ENCODE measurements at regions not wholly inside any gene's neighbourhood (a gene's known extent, or its start where the extent isn't known, plus 50 kb on each side); places are given as distances from the start of the nearest gene placed in this dataset.

DNA sequence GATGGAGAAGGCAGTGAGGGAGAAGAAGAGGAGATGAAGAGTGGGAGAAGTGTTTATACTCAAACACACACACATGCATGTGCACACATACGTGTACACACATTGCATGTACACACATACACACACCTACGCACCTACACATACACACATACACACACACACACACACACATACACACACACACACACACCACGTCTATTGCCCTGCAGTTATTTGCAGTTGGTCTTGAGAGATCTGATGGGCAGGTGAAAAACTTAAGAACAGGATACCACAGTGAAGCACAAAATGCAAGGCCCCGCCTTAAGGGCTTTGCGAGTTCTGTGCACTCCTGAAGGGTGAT, 190.2 kb downstream of the MYCN start:
- no peak for TF ChIP-seq CTCF (conservative IDR thresholded peaks at IDR 0.05)
- DNase-seq (ENCODE audit: extremely low spot score, unreplicated experiment) = no peak
- no peak overlapping the region for H3K4me3 Mint-ChIP-seq
- H3K36me3 Mint-ChIP-seq = no peaks in the 10 kb centered on the region
- no peaks in the 10 kb centered on the region for H3K4me1 Mint-ChIP-seq (ENCODE audit: unreplicated experiment)
- H3K27me3 Mint-ChIP-seq = no peaks in the 10 kb centered on the region
- no peaks in the 10 kb centered on the region for H3K9me3 Mint-ChIP-seq
- no peak overlapping the region for H3K27ac Mint-ChIP-seq

- H3K27ac Mint-ChIP-seq = no peak overlapping the region
- no peak for DNase-seq (ENCODE audit: extremely low spot score, unreplicated experiment)
- H3K9me3 Mint-ChIP-seq = no peaks in the 10 kb centered on the region
- no peaks in the 10 kb centered on the region for H3K27me3 Mint-ChIP-seq
- H3K4me1 Mint-ChIP-seq (ENCODE audit: unreplicated experiment) = no peaks in the 10 kb centered on the region
- no peak for TF ChIP-seq CTCF (conservative IDR thresholded peaks at IDR 0.05)
- H3K36me3 Mint-ChIP-seq = no peaks in the 10 kb centered on the region
- H3K4me3 Mint-ChIP-seq = no peak overlapping the region
Observed at GRCh38 chr2:16129716-16130540, 189.6 kb downstream of the MYCN start.

DNA sequence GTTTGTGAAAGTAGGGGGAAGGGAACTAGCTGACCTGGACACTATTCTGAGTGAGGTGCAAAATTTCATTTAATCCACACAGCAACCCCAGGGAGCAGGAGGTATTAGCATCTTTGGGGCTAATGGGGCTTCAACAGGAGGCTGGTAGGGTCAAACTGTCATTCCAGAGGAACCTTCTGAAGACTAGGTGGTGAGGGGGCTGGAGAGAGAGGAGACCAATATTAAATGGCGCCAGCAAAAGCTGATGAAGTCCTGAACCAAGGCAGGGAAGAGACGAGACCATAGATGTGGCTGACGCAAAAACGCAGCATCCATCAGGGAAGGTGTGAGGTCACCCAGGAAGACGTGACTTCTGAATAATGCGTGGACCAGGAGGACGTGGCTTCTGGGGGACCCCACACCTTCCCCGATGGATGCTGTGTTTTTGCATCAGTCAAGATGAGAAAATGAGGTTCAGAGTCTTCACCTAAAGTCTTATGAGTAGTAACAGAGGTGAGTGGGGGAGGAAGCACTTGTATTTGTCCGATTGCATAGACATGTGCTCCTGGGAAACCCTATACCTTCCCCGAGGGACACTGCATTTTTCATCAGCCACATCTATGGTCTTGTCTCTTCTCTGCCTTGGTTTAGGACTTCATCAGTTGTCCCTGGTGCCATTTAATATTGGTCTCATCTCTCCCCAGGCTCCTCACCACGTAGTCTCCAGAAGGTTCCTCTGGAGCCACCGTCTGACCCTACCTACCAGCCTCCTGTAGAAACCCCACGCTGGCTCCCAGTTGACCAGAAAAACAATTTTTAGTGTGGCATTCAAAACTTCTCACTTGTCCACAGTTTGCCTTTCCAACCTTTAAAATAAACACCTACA, 188.6 kb downstream of the MYCN start:
- TF ChIP-seq CTCF (conservative IDR thresholded peaks at IDR 0.05) = no peak
- peaks cover under 1% of the 10 kb centered on the region for H3K4me1 Mint-ChIP-seq (ENCODE audit: unreplicated experiment)
- H3K36me3 Mint-ChIP-seq = no peaks in the 10 kb centered on the region
- H3K9me3 Mint-ChIP-seq = no peaks in the 10 kb centered on the region
- H3K27me3 Mint-ChIP-seq = no peaks in the 10 kb centered on the region
- no peak for DNase-seq (ENCODE audit: extremely low spot score, unreplicated experiment)
- no peak overlapping the region for H3K27ac Mint-ChIP-seq
- H3K4me3 Mint-ChIP-seq = no peak overlapping the region

- Mint-ChIP-seq H3K4me1 (ENCODE audit: unreplicated experiment) (peaks cover 4% of the 10 kb centered on the region), H3K4me3 (no peak overlapping the region), H3K27ac (no peak overlapping the region), H3K9me3 (no peaks in the 10 kb centered on the region), H3K27me3 (no peaks in the 10 kb centered on the region), H3K36me3 (no peaks in the 10 kb centered on the region)
- TF ChIP-seq CTCF (conservative IDR thresholded peaks at IDR 0.05) = no peak
- no peak for DNase-seq (ENCODE audit: extremely low spot score, unreplicated experiment)
Observed at GRCh38 chr2:16127958-16128357, 187.6 kb downstream of the MYCN start.

GRCh38 chr2:16127276-16127940, 187.1 kb downstream of the MYCN start:
- no peak for TF ChIP-seq CTCF (conservative IDR thresholded peaks at IDR 0.05)
- H3K9me3 Mint-ChIP-seq = no peaks in the 10 kb centered on the region
- DNase-seq (ENCODE audit: extremely low spot score, unreplicated experiment) = no peak
- H3K27ac Mint-ChIP-seq = no peak overlapping the region
- peaks cover 4% of the 10 kb centered on the region for H3K4me1 Mint-ChIP-seq (ENCODE audit: unreplicated experiment)
- no peaks in the 10 kb centered on the region for H3K27me3 Mint-ChIP-seq
- no peak overlapping the region for H3K4me3 Mint-ChIP-seq
- H3K36me3 Mint-ChIP-seq = no peaks in the 10 kb centered on the region

Measured in type B pancreatic cell (in vitro differentiated cells).